OCI-LY3 (cell line): ENCODE measurements at regions not wholly inside any gene's neighbourhood (a gene's known extent, or its start where the extent isn't known, plus 50 kb on each side); places are given as distances from the start of the nearest gene placed in this dataset.

Experiments
- CTCF ChIP-seq: fragments of 200-600, 300-600 bp; sonication (generic); IDR thresholded peaks from 2 replicates; pipeline ENCODE4 v1.5.1; 2014; ENCODE audit warnings: antibody characterized with exemption, low read length, low read depth
- EZH2phosphoT487 ChIP-seq: fragments of 200-600 bp; shearing (Covaris generic); IDR thresholded peaks from 2 replicates; pipeline ENCODE4 v1.6.1; 2018; ENCODE audit warnings: antibody characterized with exemption, mixed run types, low read depth

- TF ChIP-seq CTCF (no peak), EZH2phosphoT487 (no peak)
Measured at GRCh38 chr1:103230061-103230460, 121.7 kb upstream of the COL11A1 start.
